ENCODE measurements at regions not wholly inside any gene's neighbourhood (a gene's known extent, or its start where the extent isn't known, plus 50 kb on each side); places are given as distances from the start of the nearest gene placed in this dataset.
"Not testable (repeated sequence)": the region's sequence is repeated elsewhere in the genome, so short reads cannot be mapped to it uniquely, and the experiment has no call there.

DNA sequence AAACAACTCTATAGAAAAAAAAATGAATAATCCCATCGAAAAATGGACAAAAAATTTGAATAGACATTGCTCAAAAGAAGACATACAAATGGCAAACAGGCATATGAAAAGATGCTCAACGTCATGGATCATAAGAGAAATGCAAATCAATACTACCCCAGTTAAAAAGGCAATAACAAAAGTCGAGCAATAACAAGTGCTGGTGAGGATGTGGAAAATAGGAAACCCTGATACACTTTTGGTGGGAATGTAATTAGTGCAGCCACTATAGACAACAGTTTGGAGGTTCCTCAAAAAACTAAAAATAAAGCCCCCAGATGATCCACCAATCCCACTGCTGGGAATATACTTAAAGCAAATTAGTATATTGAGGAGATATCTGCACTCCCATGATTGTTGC lies 701.5 kb downstream of the NUP35 start:
- DNase-seq = no peak

DNA sequence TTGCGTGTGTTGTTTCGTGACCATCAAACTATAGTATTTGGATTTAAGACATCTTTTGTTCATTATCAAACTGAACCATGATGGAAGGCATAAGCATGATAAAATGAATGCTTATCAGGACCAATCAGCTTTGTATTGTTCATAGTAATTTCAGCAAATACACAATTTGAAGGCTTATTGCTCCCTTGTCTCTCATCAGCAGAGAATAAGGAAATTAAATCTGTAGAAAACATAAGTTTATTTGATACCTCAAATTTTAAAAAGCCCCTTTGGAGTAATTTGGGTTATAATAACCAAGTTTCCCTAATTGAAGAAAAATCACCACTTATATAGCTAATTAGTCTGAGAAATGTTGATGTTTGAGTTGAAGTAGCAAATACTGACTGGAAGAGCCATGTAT lies 705.7 kb downstream of the NUP35 start:
- no peak for DNase-seq

DNA sequence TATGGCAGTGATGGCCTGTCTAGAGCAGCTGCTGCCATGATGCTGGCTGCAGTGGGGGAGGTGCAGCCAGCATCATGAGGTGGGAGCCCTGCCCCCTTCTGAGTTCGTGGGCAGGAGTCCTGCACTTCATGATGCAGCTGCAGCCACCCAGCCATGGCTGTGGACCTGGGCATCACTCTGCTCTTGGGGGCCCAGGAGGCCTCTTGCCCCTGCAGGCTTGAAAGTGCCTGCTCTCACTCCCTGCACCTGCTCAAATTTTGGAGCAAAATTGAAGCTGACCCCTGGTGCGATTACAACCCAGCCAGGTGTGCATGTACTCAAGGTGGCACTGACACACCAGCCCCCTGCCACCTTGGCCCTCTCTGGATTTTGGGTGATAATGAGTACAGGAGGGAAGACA lies 712.9 kb downstream of the NUP35 start:
- no peak for DNase-seq

DNA sequence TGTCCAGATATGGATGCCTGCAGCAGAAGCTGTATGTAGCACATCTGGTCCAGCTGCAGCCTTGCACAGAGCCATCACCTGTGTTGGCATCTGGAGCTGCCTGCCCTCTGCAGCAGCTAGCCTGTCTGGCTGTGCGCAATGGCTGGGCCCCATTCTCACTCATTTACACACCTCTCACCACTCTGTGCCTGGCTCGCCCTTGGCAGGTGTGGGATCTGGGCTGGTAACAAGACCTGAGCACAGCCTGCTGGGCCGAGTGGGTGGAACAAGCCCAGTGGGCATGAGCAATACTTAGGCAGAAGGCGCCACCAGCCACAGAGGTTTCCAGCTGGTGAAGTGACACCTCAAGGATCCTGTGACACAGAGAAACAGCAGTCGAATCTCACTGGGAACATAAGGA lies 714.1 kb downstream of the NUP35 start:
- no peak for DNase-seq

DNA sequence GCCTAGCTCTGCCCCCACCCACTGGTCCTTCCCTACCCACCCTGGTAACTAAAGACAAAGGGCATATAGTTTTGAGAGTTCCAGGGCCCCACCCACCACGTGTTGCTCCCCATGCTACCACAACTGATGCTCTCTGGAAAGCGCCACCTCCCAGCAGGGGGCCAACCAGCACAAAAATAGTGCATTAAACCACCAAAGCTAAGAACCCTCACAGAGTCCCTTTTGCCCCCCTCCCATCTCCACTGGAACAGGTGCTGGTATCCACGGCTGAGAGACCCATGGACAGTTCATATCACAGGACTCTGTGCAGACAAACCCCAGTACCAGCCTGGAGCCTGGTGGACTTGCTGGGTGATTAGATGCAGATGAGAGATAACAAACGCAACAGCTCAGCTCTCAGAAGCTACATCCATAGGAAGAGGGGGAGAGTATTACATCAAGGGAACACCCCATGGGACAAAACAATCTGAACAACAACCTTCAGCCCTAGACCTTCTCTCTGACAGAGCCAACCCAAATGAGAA lies 715.9 kb downstream of the NUP35 start:
- no peak for DNase-seq

DNA sequence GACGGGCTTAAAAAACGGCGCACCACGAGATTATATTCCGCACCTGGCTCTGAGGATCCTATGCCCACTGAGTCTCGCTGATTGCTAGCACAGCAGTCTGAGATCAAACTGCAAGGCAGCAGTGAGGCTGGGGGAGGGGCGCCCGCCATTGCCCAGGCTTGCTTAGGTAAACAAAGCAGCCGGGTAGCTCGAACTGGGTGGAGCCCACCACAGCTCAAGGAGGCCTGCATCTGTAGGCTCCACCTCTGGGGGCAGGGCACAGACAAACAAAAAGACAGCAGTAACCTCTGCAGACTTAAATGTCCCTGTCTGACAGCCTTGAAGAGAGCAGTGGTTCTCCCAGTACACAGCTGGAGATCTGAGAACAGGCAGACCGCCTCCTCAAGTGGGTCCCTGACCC lies 725.6 kb downstream of the NUP35 start:
- not testable (repeated sequence) for DNase-seq

DNA sequence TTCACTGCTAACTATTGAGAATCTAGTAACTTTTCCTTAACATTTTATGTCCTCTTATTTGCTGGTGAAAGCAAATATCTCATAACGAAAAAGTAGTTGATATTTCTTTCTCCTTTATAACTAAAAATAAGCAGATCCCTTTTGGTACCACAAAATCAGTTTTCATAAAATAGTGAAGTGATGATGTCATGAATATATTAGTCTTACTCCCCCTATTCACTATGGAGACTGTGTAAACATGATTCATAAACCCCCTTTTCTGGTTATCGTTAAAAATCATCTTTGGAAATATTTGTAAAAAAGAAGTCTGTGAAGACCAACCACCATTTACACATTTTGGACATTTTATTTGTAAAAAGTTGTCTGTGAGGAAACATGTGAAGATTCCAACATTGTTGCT lies 734.9 kb downstream of the NUP35 start:
- DNase-seq = no peak

DNA sequence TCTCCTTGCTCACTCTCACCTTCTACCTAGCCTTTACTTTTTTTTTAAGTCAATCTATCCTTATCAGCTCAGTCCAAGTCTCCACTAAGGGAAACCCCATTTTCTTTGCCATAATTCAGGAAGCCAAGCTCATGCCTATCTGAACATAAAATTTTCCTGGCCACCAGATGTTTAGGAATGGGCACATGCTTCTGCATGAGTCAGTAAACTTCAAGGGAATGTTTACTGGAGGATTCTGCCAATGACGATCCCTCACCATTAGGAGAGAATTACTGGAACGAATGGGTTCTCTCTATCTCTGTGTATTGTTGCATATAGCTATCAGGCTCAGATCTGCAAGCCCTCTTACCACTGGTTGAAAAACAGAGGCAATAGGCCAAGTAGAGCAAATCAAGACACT lies 731.7 kb upstream of the ZNF804A start:
- DNase-seq = no peak

DNA sequence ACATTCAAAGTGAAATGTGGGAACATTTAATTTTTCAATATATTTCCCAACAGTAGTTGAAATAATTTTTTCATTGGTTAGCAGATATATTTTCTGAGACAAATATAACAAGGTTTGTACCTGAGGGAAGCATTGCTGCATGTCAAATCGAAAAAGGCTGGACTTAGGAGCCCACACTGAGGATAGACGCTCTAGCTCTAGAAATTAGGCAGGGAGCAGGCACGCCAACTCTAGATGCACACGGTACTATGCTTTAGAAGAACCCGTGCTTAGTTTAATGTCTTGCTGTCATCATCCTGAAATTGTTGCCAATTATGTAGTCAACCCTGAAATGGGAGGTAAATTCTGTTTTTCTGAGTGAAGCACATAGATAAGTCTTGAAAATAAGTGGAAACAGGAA lies 731.1 kb upstream of the ZNF804A start:
- no peak for DNase-seq

DNA sequence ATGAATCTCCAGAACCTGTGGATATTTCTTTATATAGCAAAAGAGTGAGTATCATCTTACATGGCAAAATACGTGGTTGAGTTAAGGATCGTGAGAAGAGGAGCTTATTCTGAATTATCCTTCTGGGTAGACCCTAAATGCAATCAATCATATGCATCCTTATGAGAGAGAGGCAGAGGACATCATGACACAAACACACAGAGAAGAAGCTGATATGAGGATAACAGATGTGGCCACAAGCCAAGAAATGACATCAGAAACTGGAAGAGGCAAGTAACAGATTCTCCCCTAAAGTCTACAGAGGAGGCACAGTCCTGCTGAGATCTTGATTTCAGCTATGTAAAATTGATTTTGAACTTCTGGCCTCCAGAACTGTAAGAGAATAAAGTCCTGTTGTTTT lies 730.2 kb upstream of the ZNF804A start:
- no peak for DNase-seq

DNA sequence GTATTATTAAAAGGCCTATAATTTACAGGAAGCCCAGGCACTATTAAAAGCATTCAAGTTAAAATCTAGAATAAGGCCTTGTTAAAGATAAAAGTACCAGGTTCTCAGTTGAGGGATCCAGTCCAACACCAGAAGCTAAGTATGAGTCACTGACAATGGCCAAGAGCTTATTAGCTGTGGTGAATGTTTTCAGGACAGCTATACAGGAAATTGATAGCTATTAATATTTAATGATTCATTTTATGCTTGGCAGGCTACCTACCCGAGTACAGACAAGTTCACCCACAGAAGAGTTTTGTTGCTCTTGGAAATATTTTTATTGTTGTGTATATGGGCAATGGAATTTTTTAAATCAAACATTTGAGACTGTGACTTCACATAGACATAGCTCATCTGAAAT lies 729.6 kb upstream of the ZNF804A start:
- no peak for DNase-seq

DNA sequence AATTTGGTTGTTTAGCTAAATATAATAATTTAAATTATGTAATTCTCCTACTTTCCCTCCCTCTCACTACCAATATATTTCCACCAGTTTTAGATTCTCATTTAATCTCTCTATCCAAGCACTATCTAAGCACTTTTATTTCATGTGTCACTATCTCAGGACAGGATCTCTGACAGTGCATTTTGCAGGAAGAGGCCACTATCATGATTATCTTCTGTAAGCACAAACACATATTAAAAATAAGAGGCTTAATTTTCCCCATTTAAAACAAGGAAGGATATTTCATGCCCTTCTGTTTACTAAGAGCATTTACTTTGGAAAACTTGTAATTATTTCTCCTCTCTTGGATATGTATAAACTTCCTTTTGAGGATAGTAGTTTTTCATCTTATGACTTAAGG lies 726.2 kb upstream of the ZNF804A start:
- no peak for DNase-seq

DNA sequence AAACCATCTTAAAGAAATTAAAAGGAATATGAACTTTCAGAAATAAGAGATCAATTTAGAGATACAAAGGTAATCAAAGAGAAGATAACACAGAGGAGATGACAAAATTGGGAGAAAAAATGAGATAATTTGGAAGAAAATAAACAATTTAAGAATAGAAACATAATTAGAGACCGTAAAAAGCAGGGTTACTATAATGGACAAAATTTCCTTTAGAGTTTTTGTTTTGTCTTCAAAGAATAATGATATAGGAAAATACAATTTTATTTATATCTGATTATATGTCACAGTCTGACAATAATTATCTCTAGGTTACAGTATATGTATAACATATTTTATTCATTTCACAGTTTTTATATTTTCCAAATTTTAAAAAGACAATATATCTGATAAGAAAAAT lies 716.4 kb upstream of the ZNF804A start:
- DNase-seq = no peak

DNA sequence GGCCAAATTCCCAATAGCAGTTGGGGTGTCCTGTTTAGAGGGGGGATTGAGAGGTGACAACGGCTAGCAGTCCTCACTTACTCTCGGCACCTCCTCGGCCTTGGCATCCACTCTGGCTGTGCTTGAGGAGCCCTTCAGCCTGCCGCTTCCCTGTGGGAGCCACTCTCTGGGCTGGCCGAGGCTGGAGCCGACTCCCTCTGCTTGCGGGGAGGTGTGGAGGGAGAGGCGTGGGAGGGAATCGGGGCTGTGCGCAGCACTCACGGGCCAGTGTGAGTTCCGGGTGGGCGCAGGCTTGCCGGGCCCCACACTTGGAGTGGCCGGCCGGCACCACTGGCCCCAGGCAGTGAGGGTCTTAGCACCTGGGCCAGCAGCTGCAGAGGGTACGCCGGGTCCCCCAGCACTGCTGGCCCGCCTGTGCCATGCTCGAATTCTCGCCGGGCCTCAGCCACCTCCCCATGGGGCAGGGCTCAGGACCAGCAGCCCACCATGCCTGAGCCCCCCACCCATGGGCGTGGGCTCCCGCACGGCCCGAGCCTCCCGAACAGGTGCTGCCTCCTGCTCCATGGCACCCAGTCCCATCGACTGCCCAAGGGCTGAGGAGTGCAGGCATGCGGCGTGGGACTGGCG lies 705.9 kb upstream of the ZNF804A start:
- DNase-seq = no peak

DNA sequence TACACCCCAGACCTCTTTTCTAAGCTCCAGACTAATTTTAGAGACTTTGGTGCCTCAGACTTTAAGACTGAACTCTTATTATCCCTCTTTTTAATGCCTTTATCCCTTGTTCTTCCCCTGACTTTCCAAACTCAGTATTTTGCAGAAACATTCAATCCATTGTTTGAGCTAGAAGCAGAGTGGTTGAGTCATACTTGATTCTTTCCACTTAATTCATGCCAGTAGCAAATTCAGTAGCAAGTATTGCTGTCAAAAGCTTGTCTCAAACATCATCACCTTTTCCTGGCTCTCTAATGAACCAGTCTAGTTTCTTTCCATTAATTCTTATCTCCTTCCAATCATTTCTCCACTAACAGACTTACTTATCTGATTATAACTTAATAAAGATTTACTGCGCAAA lies 699.7 kb upstream of the ZNF804A start:
- no peak for DNase-seq

DNA sequence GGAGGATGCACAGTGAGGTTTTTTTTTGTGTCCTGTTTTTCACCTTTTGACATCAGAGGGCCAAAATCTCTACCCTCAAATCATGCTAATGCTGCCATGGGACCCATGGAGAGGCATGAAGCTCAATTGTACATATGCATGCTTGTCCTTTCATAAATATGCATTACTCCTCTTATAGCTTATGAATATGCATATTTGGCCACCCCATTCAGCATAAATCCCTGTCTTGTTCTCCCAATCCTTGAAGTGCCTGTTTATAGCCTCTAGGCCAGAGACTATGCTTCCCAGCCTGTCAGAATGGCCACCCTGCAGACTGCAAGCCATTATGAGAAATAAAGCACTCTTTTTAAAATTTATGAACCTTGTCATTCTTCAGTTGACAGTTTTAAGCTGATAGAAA lies 696.4 kb upstream of the ZNF804A start:
- DNase-seq = no peak

DNA sequence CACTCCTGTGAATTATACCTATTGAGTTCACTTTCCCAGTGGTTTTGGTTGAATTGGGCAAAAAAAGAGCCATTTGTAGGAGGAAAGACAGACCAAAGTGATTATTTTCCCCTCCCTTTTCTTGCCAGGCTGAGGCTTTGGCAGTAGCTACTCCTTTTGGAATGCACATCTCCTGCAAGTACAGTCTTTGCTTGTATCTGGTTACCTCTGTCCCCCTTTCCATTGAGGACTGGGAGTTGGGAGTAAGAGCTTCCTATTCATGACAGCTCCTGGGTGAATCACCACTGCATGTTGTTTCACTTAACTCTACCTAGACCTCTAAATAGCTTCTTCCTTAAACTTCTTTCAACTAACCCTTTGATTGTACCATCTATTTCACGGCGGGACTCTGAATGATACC lies 695.3 kb upstream of the ZNF804A start:
- no peak for DNase-seq

DNA sequence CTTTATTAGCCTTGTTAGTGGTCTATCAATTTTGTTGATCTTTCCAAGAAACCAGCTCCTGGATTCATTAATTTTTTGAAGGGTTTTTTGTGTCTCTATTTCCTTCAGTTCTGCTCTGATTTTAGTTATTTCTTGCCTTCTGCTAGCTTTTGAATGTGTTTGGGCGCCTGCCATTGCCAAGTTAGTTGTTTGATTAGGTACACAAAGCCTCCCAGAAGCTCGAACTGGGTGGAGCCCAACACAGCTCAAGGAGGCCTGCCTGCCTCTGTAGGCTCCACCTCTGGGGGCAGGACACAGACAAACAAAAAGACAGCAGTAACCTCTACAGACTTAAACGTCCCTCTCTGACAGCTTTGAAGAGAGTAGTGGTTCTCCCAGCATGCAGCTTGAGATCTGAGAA lies 682.3 kb upstream of the ZNF804A start:
- not testable (repeated sequence) for DNase-seq

DNA sequence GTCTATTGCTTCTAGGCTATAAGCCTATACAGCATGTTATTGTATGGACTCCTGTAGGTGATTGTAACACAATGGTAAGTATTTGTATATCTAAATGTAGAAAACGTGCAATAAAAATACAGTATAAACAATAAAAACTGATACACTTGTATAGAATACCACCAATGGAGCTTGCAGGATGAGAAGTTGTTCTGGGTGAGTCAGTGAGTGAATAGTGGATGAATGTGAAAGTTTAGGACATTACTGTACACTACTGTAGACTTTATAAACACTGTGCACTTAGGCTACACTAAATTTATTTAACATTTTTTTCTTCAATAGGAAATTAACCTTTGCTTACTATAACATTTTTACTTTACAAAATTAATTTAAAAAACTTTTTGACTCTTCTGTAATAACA lies 679.2 kb upstream of the ZNF804A start:
- DNase-seq = no peak

DNA sequence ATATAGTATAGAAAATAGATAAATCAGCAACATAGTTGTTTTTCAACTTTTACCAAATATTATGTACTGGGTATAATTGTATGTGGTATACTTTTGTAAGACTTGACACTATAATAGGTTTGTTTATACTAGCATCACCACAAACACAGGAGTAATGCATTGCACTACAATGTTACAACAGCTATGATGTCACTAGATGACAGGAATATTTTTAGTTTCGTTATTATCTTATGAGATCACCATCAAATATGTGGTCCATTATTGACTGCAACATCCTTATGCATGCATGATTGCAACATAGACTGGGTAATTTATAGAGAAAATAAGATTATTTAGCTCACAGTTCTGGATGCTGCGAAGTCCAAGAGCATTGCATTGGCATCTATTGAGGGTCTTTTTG lies 678.4 kb upstream of the ZNF804A start:
- no peak for DNase-seq

DNA sequence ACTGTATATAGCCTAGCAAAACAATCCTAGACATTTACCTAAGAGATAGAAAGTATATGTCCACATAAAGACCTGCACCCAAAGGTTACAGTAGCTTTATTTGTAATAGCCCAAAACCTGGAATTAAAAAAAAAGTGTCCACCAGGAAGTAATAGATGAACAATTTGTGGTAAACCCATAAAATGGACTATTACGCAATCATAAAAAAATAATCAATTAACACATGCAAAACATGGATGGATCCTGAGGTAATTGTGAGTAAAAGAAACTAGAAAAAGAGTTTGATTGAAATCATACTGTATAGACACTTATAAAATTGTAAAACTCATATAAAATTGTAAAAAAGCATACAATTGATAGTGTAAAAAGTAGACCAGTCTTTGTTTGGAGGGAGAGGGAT lies 673.0 kb upstream of the ZNF804A start:
- no peak for DNase-seq

DNA sequence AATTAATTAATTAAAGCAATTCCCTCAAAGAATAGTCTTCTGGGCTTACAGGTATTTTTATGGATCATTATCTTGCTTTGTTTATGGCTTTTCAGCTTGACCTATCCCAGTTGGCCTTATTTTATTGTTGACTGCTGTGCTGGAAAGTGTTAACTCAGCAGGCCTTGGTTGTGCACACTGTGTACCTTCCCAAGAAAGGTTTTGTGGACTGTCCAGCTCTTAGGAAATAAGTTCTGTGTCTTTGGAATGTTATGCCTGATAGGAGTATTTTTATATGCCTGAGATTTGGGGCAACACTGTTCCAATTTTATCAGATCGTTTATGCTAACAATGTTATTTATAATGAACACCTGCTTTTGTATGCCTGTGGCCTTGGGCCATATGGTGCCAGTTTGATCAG lies 671.9 kb upstream of the ZNF804A start:
- DNase-seq = no peak

DNA sequence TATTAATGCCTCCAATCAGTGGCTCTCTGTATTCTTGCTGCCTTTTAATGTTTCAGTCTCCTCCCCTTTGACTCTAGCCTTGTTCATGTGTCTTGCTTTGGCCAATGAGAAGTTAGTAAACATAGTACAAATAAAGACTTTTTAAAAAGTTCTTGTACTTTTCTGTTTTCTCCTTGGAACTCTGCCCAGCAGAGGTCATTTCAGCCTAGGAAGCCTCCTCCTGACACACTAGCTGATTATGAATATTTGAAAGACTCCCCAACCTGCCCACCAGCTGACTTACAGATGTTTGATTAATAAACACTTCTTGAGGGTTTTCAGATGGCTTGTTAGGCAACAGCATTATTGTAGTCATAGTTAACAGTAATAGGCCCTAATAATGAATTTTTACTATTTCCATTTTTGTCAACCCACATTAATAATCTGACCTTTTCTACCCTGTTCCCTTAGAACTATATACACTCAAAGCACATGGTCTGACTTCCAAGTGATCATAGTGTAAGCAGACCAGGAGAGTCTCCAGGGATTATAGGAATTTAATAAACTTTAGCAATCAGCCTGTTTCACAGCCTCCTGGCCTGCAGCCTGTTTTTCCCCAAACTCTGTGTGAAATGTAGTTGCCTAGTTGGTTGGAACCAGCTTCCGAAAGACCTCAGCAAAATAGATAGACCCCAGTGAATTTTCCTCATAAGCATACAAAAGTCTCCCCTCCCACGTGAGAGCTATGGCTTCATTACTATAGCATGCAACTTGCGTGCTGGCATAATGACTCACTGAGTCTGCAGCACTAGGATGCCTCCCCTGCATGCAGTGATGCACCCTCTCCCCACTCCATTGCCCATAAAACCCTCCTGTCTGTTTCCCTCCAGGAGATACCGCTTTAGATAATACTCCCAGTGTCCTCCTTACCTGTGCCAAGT lies 670.7 kb upstream of the ZNF804A start:
- DNase-seq = no peak

DNA sequence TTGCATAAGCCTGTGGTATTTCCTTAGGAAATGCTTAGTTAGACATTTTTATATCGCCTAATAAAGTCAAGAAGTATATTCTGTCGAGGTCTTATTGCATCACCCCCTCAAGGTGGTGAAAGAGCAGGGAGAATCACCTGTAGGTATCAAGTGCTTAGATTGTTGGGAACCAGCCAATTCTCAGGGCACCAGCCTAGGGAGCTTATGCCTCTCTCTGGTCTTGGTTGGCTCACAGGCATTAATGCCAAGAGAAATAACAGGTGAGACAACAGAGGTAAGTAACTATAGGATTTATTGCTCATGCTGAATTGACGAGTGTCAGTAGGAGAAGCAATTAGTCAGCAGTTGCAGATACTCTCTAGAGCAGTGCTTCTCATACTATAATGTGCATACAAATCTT lies 663.3 kb upstream of the ZNF804A start:
- DNase-seq = no peak

DNA sequence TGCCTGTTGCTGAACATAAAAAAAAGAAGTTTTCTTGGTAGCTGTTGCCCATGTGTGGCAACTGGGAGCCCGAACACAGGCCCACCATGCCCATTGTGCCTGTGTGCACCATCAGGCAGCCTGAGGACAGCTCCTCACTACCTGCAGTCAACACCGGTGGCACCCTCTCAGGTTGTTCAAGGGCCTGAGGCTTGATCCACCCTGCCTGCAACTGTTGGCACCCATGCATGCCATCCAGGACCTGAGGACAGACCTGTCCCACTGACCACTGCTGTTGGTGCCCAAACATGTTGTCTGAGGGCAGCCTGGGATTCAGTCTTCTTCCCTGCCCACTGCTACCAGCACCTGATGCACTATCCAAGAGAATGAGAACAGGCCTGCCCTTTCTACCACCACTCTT lies 661.1 kb upstream of the ZNF804A start:
- no peak for DNase-seq

Data from NCI-H1417 treated with DMSO at 0.1 percent for 48 hours (cell line).